A549 (cell line): ENCODE measurements at regions not wholly inside any gene's neighbourhood (a gene's known extent, or its start where the extent isn't known, plus 50 kb on each side); places are given as distances from the start of the nearest gene placed in this dataset.

ENCODE experiments used
- ATAC-seq, 2 experiments: fragments of 200-7000 bp in 1 of 2; fragments of >200 bp in 1 of 2; cut with Nextera tagmentation in 1 of 2; cut with Tn5 transposase in 1 of 2; 3 replicates each; pipeline versions ENCODE4 v1.8.0 to v1.9.1; 2018 to 2020; ENCODE audit warnings: mild to moderate bottlenecking in 1 of 2, moderate library complexity in 1 of 2
- CTCF ChIA-PET: fragments of 300-600 bp; sonication (Branson Sonifier 250); formaldehyde crosslinking; extraction: SDS; loops from one replicate; lab custom pipeline; 2021; ENCODE audit warnings: antibody characterized with exemption, inconsistent platforms; lab: Yijun Ruan, JAX
- POLR2A ChIA-PET: fragments of 350-600 bp; formaldehyde crosslinking; extraction: SDS; loops from one replicate; lab custom pipeline; 2021; ENCODE audit warnings: antibody characterized with exemption, inconsistent platforms; lab: Yijun Ruan, JAX
- DNase-seq, 2 experiments: peaks; one replicate each; pipeline versions ENCODE4 v3.0.0 to v3.0.0-alpha.2; 2011 to 2016; ENCODE audit warnings: low read depth in 1 of 2, low spot score in 1 of 2
- FAIRE-seq: peaks from 2 replicates; lab custom pipeline; 2011; peaks lifted over from hg19 to GRCh38; lab: Jason Lieb, UNC
- H3K27ac ChIP-seq, 2 experiments: fragments of >200 bp; sonication (Bioruptor Twin); formaldehyde crosslinking; 3 replicates each; pipeline ENCODE4 v1.5.1; 2016 to 2017
- H3K4me1 ChIP-seq: fragments of >200 bp; sonication (Bioruptor Twin); formaldehyde crosslinking; 3 replicates; pipeline ENCODE4 v1.6.1; 2016
- H3K4me2 ChIP-seq: fragments of >200 bp; sonication (Bioruptor Twin); formaldehyde crosslinking; 3 replicates; pipeline ENCODE4 v1.6.1; 2016
- H3K4me3 ChIP-seq: fragments of >200 bp; sonication (Bioruptor Twin); formaldehyde crosslinking; 3 replicates; pipeline ENCODE4 v1.5.1; 2016
- H3K9me3 ChIP-seq: fragments of >200 bp; sonication (Bioruptor Twin); formaldehyde crosslinking; 3 replicates; pipeline ENCODE4 v1.6.1; 2016
- BHLHE40 ChIP-seq: IDR thresholded peaks from 2 replicates; pipeline ENCODE4 v1.6.1; 2012; ENCODE audit warnings: low read depth, low read length, inconsistent platforms
- CBX2 ChIP-seq: fragments of 200-600 bp; sonication (generic); IDR thresholded peaks from 2 replicates; pipeline ENCODE4 v1.6.1; 2016; ENCODE audit warnings: low read depth, mild to moderate bottlenecking, borderline replicate concordance
- CBX8 ChIP-seq: fragments of 200-600 bp; sonication (generic); IDR thresholded peaks from 2 replicates; pipeline ENCODE4 v1.6.1; 2016
- CEBPB ChIP-seq, 2 experiments: fragments of >200 bp in 1 of 2; sonication (Bioruptor Twin) in 1 of 2; formaldehyde crosslinking in 1 of 2; IDR thresholded peaks; 2 replicates each; pipeline ENCODE4 v1.6.1; 2012 to 2016
- EHMT2 ChIP-seq: fragments of 200-600 bp; sonication (generic); IDR thresholded peaks from 2 replicates; pipeline ENCODE4 v1.6.1; 2016; ENCODE audit warnings: antibody characterized with exemption, low read depth, mild to moderate bottlenecking, moderate library complexity
- ELK1 ChIP-seq: fragments of 150-350 bp; IDR thresholded peaks from 2 replicates; pipeline ENCODE4 v1.6.1; 2014; ENCODE audit warnings: low read depth, mild to moderate bottlenecking, low read length
- FOSB ChIP-seq: fragments of 250-450 bp; sonication (Bioruptor Pico); IDR thresholded peaks from 2 replicates; pipeline ENCODE4 v1.5.0; 2020; ENCODE audit warnings: mild to moderate bottlenecking, moderate library complexity
- FOXS1 ChIP-seq: fragments of 250-450 bp; sonication (Bioruptor Pico); IDR thresholded peaks from 2 replicates; pipeline ENCODE4 v1.5.0; 2020; ENCODE audit warnings: mild to moderate bottlenecking, moderate library complexity
- GATA3 ChIP-seq: IDR thresholded peaks from 2 replicates; pipeline ENCODE4 v1.6.1; 2012; ENCODE audit warnings: borderline replicate concordance
- HDAC2 ChIP-seq: fragments of 200-600 bp; sonication (generic); IDR thresholded peaks from 2 replicates; pipeline ENCODE4 v1.6.1; 2016
- HOXA7 ChIP-seq: fragments of 250-450 bp; sonication (Bioruptor Pico); IDR thresholded peaks from 2 replicates; pipeline ENCODE4 v1.5.0; 2020; ENCODE audit warnings: mild to moderate bottlenecking, moderate library complexity
- HOXB13 ChIP-seq: fragments of 250-450 bp; sonication (Bioruptor Pico); IDR thresholded peaks from 2 replicates; pipeline ENCODE4 v1.5.0; 2020; ENCODE audit warnings: low read depth, mild to moderate bottlenecking, moderate library complexity
- HOXB5 ChIP-seq: fragments of 250-450 bp; sonication (Bioruptor Pico); IDR thresholded peaks from 2 replicates; pipeline ENCODE4 v1.5.0; 2020; ENCODE audit warnings: mild to moderate bottlenecking, moderate library complexity
- MAZ ChIP-seq: fragments of 150-350 bp; IDR thresholded peaks from 2 replicates; pipeline ENCODE4 v1.6.1; 2014; ENCODE audit warnings: antibody characterized with exemption, low read depth, low read length, borderline replicate concordance
- MYC ChIP-seq: IDR thresholded peaks from 2 replicates; pipeline ENCODE4 v1.6.1; 2012; ENCODE audit warnings: mild to moderate bottlenecking, inconsistent platforms, low read length, improper control_type of control experiment, borderline replicate concordance
- PBX3 ChIP-seq: IDR thresholded peaks from 2 replicates; pipeline ENCODE4 v1.6.1; 2012
- PHF8 ChIP-seq: fragments of 200-600 bp; sonication (generic); IDR thresholded peaks from 2 replicates; pipeline ENCODE4 v1.6.1; 2016; ENCODE audit warnings: low read depth, mild to moderate bottlenecking, antibody characterized with exemption, moderate library complexity, borderline replicate concordance
- POLR2AphosphoS2 ChIP-seq: conservative IDR thresholded peaks from 2 replicates; pipeline ENCODE4 v1.6.1; 2012; ENCODE audit warnings: low read length, improper control_type of control experiment, inconsistent platforms
- RCOR1 ChIP-seq: fragments of 150-350 bp; IDR thresholded peaks from 2 replicates; pipeline ENCODE4 v1.6.1; 2014; ENCODE audit warnings: antibody characterized with exemption, low read length, low read depth
- REST ChIP-seq: fragments of 200-600 bp; sonication (generic); IDR thresholded peaks from 2 replicates; pipeline ENCODE4 v1.6.1; 2016; ENCODE audit warnings: antibody characterized with exemption, mild to moderate bottlenecking, moderate library complexity
- RFX5 ChIP-seq: fragments of 450-650 bp; IDR thresholded peaks from 2 replicates; pipeline ENCODE4 v1.7.1; 2014; ENCODE audit warnings: antibody characterized with exemption, mild to moderate bottlenecking, moderate library complexity
- RNF2 ChIP-seq: fragments of 200-600 bp; sonication (generic); IDR thresholded peaks from 2 replicates; pipeline ENCODE4 v1.6.1; 2016; ENCODE audit warnings: low read depth, mild to moderate bottlenecking, antibody characterized with exemption, moderate library complexity, borderline replicate concordance
- SMC3 ChIP-seq: fragments of >200 bp; sonication (Bioruptor Twin); formaldehyde crosslinking; IDR thresholded peaks from 3 replicates; pipeline ENCODE4 v1.6.1; 2018; ENCODE audit warnings: inconsistent platforms
- TP53 ChIP-seq: fragments of 250-450 bp; sonication (Bioruptor Pico); IDR thresholded peaks from 2 replicates; pipeline ENCODE4 v1.5.0; 2021; ENCODE audit warnings: mild to moderate bottlenecking, moderate library complexity
- USF2 ChIP-seq: fragments of 450-650 bp; IDR thresholded peaks from 2 replicates; pipeline ENCODE4 v1.6.1; 2014; ENCODE audit warnings: antibody characterized with exemption
- ZSCAN20 ChIP-seq: fragments of 250-450 bp; sonication (Bioruptor Pico); IDR thresholded peaks from 2 replicates; pipeline ENCODE4 v1.8.0; 2022; ENCODE audit warnings: mild to moderate bottlenecking, moderate library complexity
- WGBS: methylation state at CpG from one replicate; pipeline ENCODE4 v1.1.6; 2017; ENCODE audit errors: missing lambda C conversion rate; 5-methylcytosine and 5-hydroxymethylcytosine counted together

GRCh38 chr5:27465140-27465539 is 426.8 kb upstream of the CDH9 start (continued):
- TF ChIP-seq REST (no peak), HOXA7 (CRISPR knock-in tag) (no peak), CEBPB (IDR thresholded peaks at IDR 0.05) (no peak), MAZ (no peak), TP53 (CRISPR knock-in tag) (no peak)

GRCh38 chr5:27463446-27464149 is 425.2 kb upstream of the CDH9 start:
- H3K4me1 ChIP-seq = no peaks in the 10 kb centered on the region
- H3K4me2 ChIP-seq = no peak overlapping the region
- no peak overlapping the region for H3K27ac ChIP-seq
- ChIA-PET CTCF (no interaction called here), POLR2A (interaction anchor here (1.6 kb wide), 1 partner anchor 9 kb away, joined by 3 read pairs; no protein-coding TSS in a partner anchor)
- WGBS = 73% methylated on average over 8 of the region's 8 CpGs
- H3K4me3 ChIP-seq = no peak overlapping the region
- H3K9me3 ChIP-seq = no peaks in the 10 kb centered on the region
- TF ChIP-seq ZSCAN20 (CRISPR knock-in tag) (no peak), USF2 (no peak), GATA3 (no peak), BHLHE40 (no peak), FOSB (CRISPR knock-in tag) (no peak), SMC3 (no peak), RCOR1 (no peak), HOXA7 (CRISPR knock-in tag) (no peak), HOXB5 (CRISPR knock-in tag) (no peak), TP53 (CRISPR knock-in tag) (no peak)
- DNase-seq (no peak), FAIRE-seq (no peak), ATAC-seq (0 out of 6 replicates have a peak, but pooled peaks of 1 of the 2 experiments have one; percentile 19)

- CTCF ChIA-PET = no interaction called here
- ATAC-seq = no peak
- TF ChIP-seq BHLHE40 (no peak), RCOR1 (no peak), RNF2 (no peak), HOXB13 (no peak), FOXS1 (CRISPR knock-in tag) (no peak), CBX8 (no peak), MYC (no peak), HDAC2 (no peak), HOXA7 (CRISPR knock-in tag) (no peak), PBX3 (no peak), CBX2 (no peak), POLR2AphosphoS2 (no peak), HOXB5 (CRISPR knock-in tag) (no peak), EHMT2 (no peak), PHF8 (no peak), RFX5 (no peak), ELK1 (no peak)
- TF ChIP-seq, all 56 proteins: peak for 0
- H3K4me3 ChIP-seq = no peak overlapping the region
- H3K4me2 ChIP-seq = no peak overlapping the region
- FAIRE-seq = no peak
- POLR2A ChIA-PET = interaction anchor here (1.6 kb wide), 1 partner anchor 9 kb away, joined by 3 read pairs; no protein-coding TSS in a partner anchor
- 61% methylated on average over 7 of the region's 7 CpGs for WGBS
- DNase-seq = no peak
- no peak overlapping the region for H3K27ac ChIP-seq
- no peaks in the 10 kb centered on the region for H3K4me1 ChIP-seq
- no peaks in the 10 kb centered on the region for H3K9me3 ChIP-seq
Measured at GRCh38 chr5:27462936-27463335, 424.6 kb upstream of the CDH9 start.
